Activated T-helper 1 cell treated with anti-CD3 and anti-CD28 coated beads, Interleukin-12 subunit alpha, Interleukin-12 subunit beta, Interleukin-2, Interleukin-4 antibody, amounts not matched to agents 30 ng/mL and 10 ng/mL and 1 ng/mL, durations not matched to agents 14 hours and 24 hours and 36 hours (primary cell): ENCODE measurements at regions not wholly inside any gene's neighbourhood (a gene's known extent, or its start where the extent isn't known, plus 50 kb on each side); places are given as distances from the start of the nearest gene placed in this dataset.

Source experiments
- DNase-seq: peaks from one replicate; pipeline ENCODE4 v3.0.0; 2021; ENCODE audit warnings: low spot score
- H3K27ac Mint-ChIP-seq: one replicate; pipeline ENCODE4 v1.8.0; 2021; ENCODE audit warnings: mild to moderate bottlenecking, mixed read lengths
- H3K27me3 Mint-ChIP-seq: one replicate; pipeline ENCODE4 v1.8.0; 2022; ENCODE audit warnings: mild to moderate bottlenecking, moderate library complexity, mixed read lengths; ENCODE audit not compliant: insufficient read depth
- H3K36me3 Mint-ChIP-seq: one replicate; pipeline ENCODE4 v1.8.0; 2021; ENCODE audit warnings: low read depth, mixed read lengths
- H3K4me1 Mint-ChIP-seq: one replicate; pipeline ENCODE4 v1.8.0; 2021; ENCODE audit warnings: low read depth, mixed read lengths
- H3K4me3 Mint-ChIP-seq: one replicate; pipeline ENCODE4 v1.8.0; 2021; ENCODE audit warnings: mild to moderate bottlenecking, moderate library complexity, mixed read lengths
- H3K9me3 Mint-ChIP-seq: one replicate; pipeline ENCODE4 v1.8.0; 2021; ENCODE audit warnings: mixed read lengths
- intact Hi-C: fragments of 100-400 bp; cut with micrococcal nuclease; formaldehyde crosslinking; loops from one replicate; pipeline ENCODE4 v1.15.1; 2024

DNA sequence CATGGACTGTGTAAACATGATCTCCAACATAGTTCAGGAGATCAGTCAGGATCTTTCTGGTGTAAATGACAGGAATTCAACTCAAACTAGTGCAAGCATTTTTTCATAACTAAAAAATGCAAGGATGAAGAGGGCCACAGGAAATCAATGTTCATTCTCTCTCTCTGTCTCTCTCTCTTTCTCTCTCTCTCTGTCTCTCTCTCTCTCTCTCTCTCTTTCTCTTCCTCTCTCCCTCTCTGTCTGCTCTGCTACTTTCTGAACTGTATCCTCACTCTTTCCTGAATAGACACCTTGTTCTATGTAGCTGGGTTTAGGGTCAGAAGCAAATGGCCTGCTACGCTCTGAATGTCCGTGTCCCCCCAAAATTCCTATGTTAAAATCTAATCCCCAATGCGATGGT is 240.9 kb upstream of the UBE2E2 start:
- no peaks in the 10 kb centered on the region for H3K36me3 Mint-ChIP-seq
- no peak for DNase-seq
- no peaks in the 10 kb centered on the region for H3K27me3 Mint-ChIP-seq
- no peak overlapping the region for H3K4me3 Mint-ChIP-seq
- H3K4me1 Mint-ChIP-seq = no peaks in the 10 kb centered on the region
- intact Hi-C loops = no loop called here
- no peak overlapping the region for H3K27ac Mint-ChIP-seq
- H3K9me3 Mint-ChIP-seq = no peaks in the 10 kb centered on the region

DNA sequence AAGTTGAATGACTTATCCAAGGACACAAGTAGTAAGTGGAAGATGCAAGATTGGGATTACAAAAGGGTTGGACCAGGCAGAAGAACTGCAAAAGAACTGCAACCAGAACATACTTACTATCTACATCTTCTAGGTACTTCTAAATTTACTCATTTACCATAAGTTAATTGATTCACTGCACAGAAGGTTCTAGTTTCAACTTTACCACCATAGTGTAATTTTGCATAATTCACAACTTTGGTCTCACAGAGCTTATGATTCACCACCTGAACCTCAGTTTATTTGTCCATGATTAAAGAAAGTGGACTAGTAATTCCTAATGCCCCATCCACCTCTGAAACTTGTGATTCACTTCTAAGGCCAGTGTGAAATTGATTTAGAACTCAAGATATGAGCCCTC is 236.8 kb upstream of the UBE2E2 start:
- H3K36me3 Mint-ChIP-seq = no peaks in the 10 kb centered on the region
- no peaks in the 10 kb centered on the region for H3K27me3 Mint-ChIP-seq
- H3K4me1 Mint-ChIP-seq = no peaks in the 10 kb centered on the region
- no peak overlapping the region for H3K4me3 Mint-ChIP-seq
- no peak for DNase-seq
- H3K27ac Mint-ChIP-seq = no peak overlapping the region
- H3K9me3 Mint-ChIP-seq = no peaks in the 10 kb centered on the region
- intact Hi-C loops = no loop called here

DNA sequence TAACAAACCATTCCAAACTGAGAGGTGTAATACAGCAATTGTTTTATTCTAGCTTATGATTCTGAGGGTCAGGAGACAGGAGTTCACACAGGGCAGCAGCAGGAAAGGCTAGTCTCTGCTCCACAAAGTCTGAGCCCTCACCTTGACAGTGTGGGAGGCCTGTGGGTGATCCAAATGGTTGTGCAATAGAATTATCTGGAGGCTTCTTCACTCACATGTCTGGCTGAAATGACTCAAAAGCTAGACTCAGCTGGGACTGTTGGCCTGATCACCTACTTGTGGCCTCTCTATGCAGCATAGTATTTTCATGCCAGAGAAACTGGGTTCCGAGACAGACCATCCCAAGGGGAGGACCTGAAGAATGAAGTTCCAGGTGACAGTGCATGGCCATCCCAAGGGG is 233.9 kb upstream of the UBE2E2 start:
- H3K27me3 Mint-ChIP-seq = no peaks in the 10 kb centered on the region
- intact Hi-C loops = no loop called here
- H3K9me3 Mint-ChIP-seq = no peaks in the 10 kb centered on the region
- no peaks in the 10 kb centered on the region for H3K36me3 Mint-ChIP-seq
- H3K4me1 Mint-ChIP-seq = no peaks in the 10 kb centered on the region
- DNase-seq = no peak
- no peak overlapping the region for H3K4me3 Mint-ChIP-seq
- H3K27ac Mint-ChIP-seq = no peak overlapping the region

DNA sequence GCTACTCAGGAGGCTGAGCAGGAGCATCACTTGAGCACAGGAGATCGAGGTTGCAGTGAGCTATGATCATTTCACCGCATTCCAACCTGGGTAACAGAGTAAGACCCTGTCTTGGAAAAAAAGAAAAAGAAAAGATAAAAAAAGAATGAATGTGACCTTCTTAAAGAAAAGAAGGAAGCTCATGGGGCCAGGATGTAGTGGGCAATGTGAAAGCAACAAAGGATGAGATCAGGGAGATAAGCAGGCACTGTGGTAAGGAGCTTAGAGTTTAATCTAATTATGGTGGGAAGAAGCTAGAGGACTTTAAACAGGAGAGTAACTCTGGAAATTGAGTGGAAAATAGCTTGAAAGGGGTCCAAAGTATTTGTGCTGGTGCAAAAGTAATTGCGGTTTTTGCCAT is 231.6 kb upstream of the UBE2E2 start:
- Mint-ChIP-seq H3K36me3 (no peaks in the 10 kb centered on the region), H3K4me1 (no peaks in the 10 kb centered on the region), H3K27me3 (no peaks in the 10 kb centered on the region), H3K9me3 (no peaks in the 10 kb centered on the region), H3K27ac (no peak overlapping the region), H3K4me3 (no peak overlapping the region)
- intact Hi-C loops = no loop called here
- DNase-seq = no peak

DNA sequence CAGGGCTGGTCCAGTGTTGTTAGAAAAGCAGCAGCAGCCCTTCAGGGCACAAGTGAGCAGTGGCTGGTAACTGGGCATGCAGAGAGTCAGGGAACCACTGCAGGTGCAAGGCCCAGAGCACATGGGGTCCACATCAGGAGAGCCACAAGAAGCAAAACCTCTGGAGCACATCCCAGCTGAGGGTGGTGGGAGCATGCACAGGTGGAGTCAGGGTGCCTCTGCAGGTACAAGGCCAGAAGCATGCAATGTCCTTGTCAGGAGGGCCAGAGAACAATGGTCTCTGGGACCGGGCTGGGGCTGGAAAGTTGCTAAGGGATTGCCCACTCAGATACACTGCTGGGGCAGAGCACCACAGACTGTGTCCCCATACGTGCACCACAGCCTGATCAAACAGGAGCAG is 226.1 kb upstream of the UBE2E2 start:
- Mint-ChIP-seq H3K36me3 (no peaks in the 10 kb centered on the region), H3K9me3 (no peaks in the 10 kb centered on the region), H3K27ac (no peak overlapping the region), H3K4me3 (no peak overlapping the region), H3K4me1 (no peaks in the 10 kb centered on the region), H3K27me3 (no peaks in the 10 kb centered on the region)
- DNase-seq = no peak
- intact Hi-C loops = no loop called here

DNA sequence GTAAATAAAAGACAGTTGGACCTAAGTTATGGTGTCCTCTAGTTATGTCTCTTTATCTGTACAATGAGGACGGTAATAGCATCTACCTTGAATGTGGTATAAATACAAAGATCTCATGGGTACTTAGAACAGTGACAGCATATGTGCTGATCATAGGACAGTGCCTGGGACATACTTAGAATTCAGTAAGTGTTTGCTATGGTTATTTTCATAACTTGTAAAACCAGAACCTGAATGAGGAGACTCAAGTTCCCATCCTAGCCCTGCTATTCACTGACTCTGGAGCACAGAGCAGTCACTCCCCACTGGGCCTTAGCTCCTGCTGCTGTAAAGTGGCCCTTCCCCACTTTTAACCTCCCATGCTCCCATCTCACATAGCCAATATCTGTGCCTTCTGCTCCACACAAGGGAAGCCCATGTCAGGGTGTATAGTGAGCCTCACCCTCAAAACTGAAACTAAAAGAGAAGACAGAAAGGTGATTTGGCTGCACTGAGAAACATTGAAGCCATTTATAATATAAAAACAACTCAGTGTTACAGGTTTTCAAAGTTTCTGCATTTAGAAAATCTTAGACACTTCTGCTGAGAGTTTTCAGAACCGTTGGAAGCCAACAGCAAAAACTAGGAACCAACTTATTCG is 225.4 kb upstream of the UBE2E2 start:
- no peaks in the 10 kb centered on the region for H3K9me3 Mint-ChIP-seq
- no peaks in the 10 kb centered on the region for H3K4me1 Mint-ChIP-seq
- H3K36me3 Mint-ChIP-seq = no peaks in the 10 kb centered on the region
- H3K4me3 Mint-ChIP-seq = no peak overlapping the region
- intact Hi-C loops = no loop called here
- no peaks in the 10 kb centered on the region for H3K27me3 Mint-ChIP-seq
- no peak for DNase-seq
- no peak overlapping the region for H3K27ac Mint-ChIP-seq

DNA sequence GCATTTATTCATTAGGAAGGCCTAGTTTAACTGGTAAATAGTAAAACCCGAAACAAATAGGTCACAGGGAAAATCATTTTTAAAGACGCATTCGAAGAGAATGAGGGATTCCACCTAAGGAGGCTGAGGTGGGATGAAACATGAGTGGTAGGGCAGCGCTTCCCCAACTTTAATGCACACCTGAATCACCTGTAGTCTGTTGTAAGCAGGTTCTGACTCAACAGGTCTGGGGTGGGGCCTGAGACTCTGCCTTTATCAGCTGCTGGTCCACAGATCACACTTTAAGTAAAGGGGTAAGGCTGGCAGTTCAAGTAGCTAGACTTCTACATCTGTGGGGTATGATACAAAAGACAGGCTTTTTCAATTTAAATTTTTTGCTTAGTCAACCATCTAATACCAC is 223.5 kb upstream of the UBE2E2 start:
- DNase-seq = no peak
- Mint-ChIP-seq H3K9me3 (no peaks in the 10 kb centered on the region), H3K36me3 (no peaks in the 10 kb centered on the region), H3K4me1 (no peaks in the 10 kb centered on the region), H3K27ac (no peak overlapping the region), H3K27me3 (peaks cover 2% of the 10 kb centered on the region), H3K4me3 (no peak overlapping the region)
- intact Hi-C loops = no loop called here

DNA sequence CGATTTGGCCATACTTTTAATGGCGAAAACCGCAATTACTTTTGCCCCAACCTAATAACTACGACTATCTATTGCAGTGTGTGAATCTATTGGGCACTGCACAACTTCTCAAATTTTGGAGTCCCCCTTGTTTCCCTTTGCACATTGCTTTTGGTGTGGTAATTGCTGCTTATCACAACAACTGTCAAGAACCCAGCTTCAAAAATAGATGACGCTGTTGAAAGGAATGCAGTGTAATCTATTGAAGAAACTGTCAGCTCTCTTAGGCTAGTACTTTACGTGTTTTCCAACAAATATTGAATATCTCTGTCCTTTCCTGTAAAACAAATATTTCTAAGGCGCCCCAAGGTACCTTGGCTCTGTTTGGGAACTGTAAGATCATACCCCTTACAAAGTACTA is 222.8 kb upstream of the UBE2E2 start:
- H3K36me3 Mint-ChIP-seq = no peaks in the 10 kb centered on the region
- no peaks in the 10 kb centered on the region for H3K9me3 Mint-ChIP-seq
- no peaks in the 10 kb centered on the region for H3K4me1 Mint-ChIP-seq
- H3K27ac Mint-ChIP-seq = no peak overlapping the region
- DNase-seq = no peak
- peaks cover 2% of the 10 kb centered on the region for H3K27me3 Mint-ChIP-seq
- no peak overlapping the region for H3K4me3 Mint-ChIP-seq
- intact Hi-C loops = no loop called here

DNA sequence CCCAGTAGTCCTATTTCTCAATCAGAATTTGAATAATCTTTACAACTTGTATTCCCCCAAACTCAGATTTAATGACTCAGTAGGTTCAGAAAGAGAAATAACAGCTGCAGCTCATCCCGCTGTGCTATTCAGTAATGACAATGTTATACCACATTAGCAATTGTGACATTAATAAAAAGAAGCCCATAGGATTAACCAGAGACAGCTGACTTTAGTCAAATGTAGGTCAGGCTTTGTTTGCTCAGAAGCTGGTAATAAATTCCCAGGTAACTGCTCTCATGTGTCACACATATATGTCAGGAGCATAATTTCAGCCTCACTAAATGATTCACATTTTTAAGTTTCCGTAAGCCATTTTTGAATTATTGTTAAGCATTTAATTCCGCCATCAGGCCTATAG is 222.0 kb upstream of the UBE2E2 start:
- DNase-seq = no peak
- Mint-ChIP-seq H3K36me3 (no peaks in the 10 kb centered on the region), H3K4me3 (no peak overlapping the region), H3K4me1 (no peaks in the 10 kb centered on the region), H3K27ac (no peak overlapping the region), H3K9me3 (no peaks in the 10 kb centered on the region), H3K27me3 (peaks cover 2% of the 10 kb centered on the region)
- intact Hi-C loops = no loop called here

DNA sequence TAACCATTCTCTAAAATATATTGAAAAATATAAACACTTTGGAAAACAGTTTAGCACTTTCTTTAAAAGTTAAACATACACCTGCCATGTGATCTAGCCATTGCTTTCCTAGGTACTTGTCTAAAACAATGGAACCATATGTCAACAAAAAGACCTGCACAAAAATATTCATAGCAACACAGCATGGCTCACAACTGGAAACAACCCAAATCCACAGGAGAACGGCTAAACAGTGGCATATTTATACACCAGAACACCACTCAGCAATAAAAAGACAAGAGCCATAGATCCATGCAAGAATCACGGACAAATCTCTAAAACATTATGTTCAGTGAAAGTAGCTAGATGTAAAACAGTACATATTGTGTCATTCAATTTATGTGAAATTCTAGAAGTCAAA is 221.3 kb upstream of the UBE2E2 start:
- intact Hi-C loops = no loop called here
- no peak for DNase-seq
- H3K27me3 Mint-ChIP-seq = peaks cover 2% of the 10 kb centered on the region
- H3K27ac Mint-ChIP-seq = no peak overlapping the region
- H3K4me1 Mint-ChIP-seq = no peaks in the 10 kb centered on the region
- H3K9me3 Mint-ChIP-seq = no peaks in the 10 kb centered on the region
- H3K36me3 Mint-ChIP-seq = no peaks in the 10 kb centered on the region
- H3K4me3 Mint-ChIP-seq = no peak overlapping the region

DNA sequence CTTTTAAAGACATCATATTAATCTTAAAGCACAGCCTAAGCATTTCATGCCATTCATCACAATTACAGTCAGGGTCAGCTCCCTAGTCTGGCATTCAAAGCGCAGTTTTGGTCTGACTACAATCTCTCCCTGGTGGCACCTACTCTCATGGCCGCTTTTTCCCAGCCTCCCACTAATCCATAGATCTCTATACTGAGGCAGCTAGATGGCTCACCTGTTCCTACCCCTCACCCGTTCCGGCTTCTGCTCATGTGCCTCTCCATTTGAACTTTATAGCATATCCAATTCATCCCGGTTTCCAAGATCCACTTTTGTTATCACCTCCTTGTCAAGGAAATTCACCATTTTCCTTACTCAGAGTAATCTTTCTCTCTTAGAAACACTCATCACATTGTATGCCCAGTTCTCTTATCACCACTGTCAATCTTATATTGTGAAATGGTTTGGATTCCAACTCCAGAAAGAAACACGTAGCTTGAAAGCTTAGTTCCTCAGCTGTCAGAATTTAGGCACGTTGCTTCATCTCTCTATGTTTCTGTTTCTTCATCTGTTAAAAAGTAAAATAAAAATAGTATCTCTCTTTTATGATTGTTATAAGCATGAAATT is 220.0 kb upstream of the UBE2E2 start:
- Mint-ChIP-seq H3K4me3 (no peak overlapping the region), H3K27me3 (peaks cover 2% of the 10 kb centered on the region), H3K9me3 (no peaks in the 10 kb centered on the region), H3K36me3 (no peaks in the 10 kb centered on the region), H3K4me1 (no peaks in the 10 kb centered on the region), H3K27ac (no peak overlapping the region)
- intact Hi-C loops = no loop called here
- DNase-seq = no peak

DNA sequence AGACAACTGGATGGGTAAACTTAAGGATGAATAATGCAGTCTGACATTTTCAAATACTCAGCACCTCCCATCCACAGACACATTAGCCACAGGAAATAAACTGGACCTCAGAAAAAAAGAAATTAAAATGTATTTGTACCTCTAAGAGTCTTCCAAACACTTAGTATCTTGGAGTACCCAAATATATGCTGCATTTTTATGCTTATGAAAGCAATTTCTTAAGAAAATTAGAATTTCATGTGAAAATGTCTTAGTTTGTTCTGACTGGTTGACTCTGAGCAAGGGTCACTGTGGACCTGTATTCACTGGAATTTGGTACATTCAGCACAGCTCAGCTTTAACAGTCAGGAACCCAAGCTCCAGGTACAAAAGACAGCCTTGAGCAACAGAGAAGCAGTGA is 216.2 kb upstream of the UBE2E2 start:
- Mint-ChIP-seq H3K9me3 (no peaks in the 10 kb centered on the region), H3K27me3 (peaks cover 2% of the 10 kb centered on the region), H3K36me3 (no peaks in the 10 kb centered on the region), H3K4me1 (no peaks in the 10 kb centered on the region), H3K4me3 (no peak overlapping the region), H3K27ac (no peak overlapping the region)
- intact Hi-C loops = no loop called here
- DNase-seq = no peak

DNA sequence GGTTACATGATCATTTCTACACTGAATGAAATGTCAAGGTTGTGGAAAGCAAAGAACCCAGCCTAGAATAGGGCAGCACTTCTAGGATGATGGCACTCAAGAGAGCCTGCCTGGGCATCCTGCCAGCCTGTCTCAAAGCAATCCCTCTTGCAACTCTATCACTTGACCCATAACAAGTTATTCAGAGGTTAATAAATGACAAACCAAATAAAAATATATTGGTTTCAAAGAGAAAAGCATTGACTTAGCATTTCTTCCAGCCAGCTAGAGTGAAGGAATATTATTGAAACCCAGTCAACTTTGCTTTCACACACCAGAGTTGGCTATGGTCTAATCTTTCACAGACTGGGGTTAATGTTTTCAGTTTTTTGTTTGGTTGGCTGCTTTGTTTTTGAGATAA is 214.6 kb upstream of the UBE2E2 start:
- intact Hi-C loops = no loop called here
- H3K9me3 Mint-ChIP-seq = no peaks in the 10 kb centered on the region
- H3K27me3 Mint-ChIP-seq = peaks cover 1% of the 10 kb centered on the region
- no peak for DNase-seq
- no peak overlapping the region for H3K4me3 Mint-ChIP-seq
- H3K4me1 Mint-ChIP-seq = no peaks in the 10 kb centered on the region
- no peak overlapping the region for H3K27ac Mint-ChIP-seq
- H3K36me3 Mint-ChIP-seq = no peaks in the 10 kb centered on the region

DNA sequence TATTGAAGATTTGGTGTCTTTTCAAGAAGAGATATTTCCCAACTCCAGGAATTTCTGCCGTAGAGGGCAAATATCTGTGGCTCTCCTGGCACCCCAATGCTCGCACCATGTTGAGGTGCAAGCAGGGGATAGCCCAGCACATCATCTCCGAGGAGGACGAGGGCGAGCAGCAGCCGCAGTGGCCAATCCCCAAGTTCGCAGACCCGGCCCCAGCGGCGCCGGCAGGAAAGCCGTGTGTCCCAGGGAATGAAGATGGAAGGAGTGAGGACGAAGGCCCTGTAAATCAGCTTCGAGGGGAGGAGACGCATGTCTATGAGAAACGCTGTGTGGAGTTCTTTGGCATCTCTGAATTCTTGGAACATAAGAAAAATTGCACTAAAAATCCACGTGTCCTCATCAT is 213.4 kb upstream of the UBE2E2 start:
- no peak overlapping the region for H3K27ac Mint-ChIP-seq

More for the DNA sequence above, 213.4 kb upstream of the UBE2E2 start:
- H3K4me1 Mint-ChIP-seq = no peaks in the 10 kb centered on the region
- no peak for DNase-seq
- H3K4me3 Mint-ChIP-seq = no peak overlapping the region
- H3K36me3 Mint-ChIP-seq = no peaks in the 10 kb centered on the region
- no peaks in the 10 kb centered on the region for H3K27me3 Mint-ChIP-seq
- intact Hi-C loops = no loop called here
- H3K9me3 Mint-ChIP-seq = no peaks in the 10 kb centered on the region
